GM18909 (cell line): ENCODE measurements at regions not wholly inside any gene's neighbourhood (a gene's known extent, or its start where the extent isn't known, plus 50 kb on each side); places are given as distances from the start of the nearest gene placed in this dataset.

Experiments
- ATAC-seq: cut with Tn5 transposase; IDR thresholded peaks from one replicate; pipeline ENCODE4 v1.9.1; 2021; ENCODE audit warnings: mild to moderate bottlenecking; ENCODE audit not compliant: unreplicated experiment, poor library complexity

- ATAC-seq: no peak
Observed at GRCh38 chr5:126208691-126209090, 214.5 kb upstream of the GRAMD2B start.

DNA sequence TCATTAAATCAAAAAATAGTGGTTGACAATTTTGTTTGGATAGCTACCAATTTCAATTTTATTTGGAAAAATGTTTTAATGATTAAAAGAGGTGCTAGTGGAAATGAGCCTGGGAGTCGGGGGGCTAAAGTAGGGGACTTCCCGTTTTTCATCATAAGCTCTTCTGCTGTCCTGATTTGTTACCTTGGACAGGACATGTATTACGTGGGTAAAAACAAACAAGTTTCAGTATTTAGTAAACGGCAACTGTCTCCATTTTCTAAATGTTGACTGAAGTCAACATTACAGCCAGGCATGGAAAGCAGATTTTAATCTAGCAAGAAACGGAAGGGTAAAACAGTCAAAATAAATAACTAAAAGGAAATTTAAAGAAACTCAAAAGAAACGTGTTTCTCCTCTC lies 212.3 kb upstream of the GRAMD2B start:
- ATAC-seq: no peak

- no peak for ATAC-seq
Observed at GRCh38 chr5:126219616-126220015, 203.6 kb upstream of the GRAMD2B start.

DNA sequence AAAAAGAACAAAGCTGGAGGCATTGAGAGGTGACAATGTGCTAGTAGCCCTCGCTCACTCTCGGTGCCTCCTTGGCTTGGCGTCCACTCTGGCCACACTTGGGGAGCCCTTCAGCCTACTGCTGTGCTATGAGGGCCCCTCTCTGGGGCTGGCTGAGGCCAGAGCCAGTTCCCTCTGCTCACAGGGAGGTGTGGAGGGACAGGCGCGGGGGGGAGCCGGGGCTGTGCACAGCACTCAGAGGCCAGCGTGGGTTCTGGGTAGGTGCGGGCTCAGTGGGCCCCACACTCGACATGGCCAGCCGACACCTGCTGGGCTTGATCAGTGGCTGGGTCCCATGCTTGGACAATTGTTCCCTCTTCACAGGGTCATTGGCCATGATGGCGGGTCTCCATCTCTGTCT lies 202.5 kb upstream of the GRAMD2B start:
- ATAC-seq: no peak

GRCh38 chr5:126228934-126229333 lies 194.3 kb upstream of the GRAMD2B start:
- no peak for ATAC-seq

GRCh38 chr5:126233256-126233655 lies 190.0 kb upstream of the GRAMD2B start:
- ATAC-seq: no peak

- no peak for ATAC-seq
Observed at GRCh38 chr5:126234563-126235195, 188.5 kb upstream of the GRAMD2B start.

- no peak for ATAC-seq
Observed at GRCh38 chr5:126235628-126236027, 187.6 kb upstream of the GRAMD2B start.

GRCh38 chr5:126236994-126237393 lies 186.2 kb upstream of the GRAMD2B start:
- ATAC-seq: no peak

DNA sequence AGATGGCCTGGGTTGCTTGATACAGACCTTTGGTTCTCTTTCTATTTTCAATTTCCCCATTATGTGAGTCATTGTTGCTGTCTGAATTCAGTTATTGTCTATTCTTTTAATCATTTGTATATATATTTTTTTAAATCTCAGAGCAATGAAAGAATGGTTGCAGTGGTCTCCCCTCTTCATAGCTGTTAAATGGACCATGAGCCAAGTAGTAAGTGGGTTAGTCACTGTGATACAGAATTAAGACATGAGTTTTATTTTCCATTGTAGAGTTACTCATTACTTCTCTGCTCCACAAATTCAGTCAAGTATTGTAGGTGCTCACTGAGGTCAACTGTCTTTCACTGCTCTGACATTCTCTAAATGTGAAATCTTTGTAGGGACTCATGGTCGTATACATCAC lies 174.6 kb upstream of the GRAMD2B start:
- no peak for ATAC-seq

- ATAC-seq: no peak
Observed at GRCh38 chr5:126251024-126251423, 172.2 kb upstream of the GRAMD2B start.

- ATAC-seq: no peak
Observed at GRCh38 chr5:126253406-126253805, 169.8 kb upstream of the GRAMD2B start.

GRCh38 chr5:126263591-126264184 lies 159.5 kb upstream of the GRAMD2B start:
- no peak for ATAC-seq

DNA sequence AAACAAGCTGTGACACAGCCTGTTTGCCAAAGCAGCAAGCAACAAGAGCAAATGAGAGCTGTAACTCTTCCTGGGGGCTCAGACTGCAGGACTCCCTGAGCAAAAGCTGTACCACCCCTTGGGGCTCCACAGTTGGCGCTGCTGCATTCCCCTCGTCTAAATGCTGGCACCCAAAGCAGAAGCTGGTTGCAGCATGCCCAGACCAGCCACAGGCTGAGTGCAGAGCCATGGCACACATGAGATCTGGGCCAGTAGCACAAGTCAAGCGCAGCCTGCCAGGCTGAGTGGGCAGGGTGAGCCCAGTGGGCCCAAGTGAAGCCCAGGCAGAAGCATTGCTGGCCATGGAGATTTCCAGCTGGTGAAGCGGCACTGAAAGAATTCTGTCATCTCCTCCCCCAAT lies 157.3 kb upstream of the GRAMD2B start:
- ATAC-seq: no peak

GRCh38 chr5:126267438-126267837 lies 155.8 kb upstream of the GRAMD2B start:
- ATAC-seq: no peak

DNA sequence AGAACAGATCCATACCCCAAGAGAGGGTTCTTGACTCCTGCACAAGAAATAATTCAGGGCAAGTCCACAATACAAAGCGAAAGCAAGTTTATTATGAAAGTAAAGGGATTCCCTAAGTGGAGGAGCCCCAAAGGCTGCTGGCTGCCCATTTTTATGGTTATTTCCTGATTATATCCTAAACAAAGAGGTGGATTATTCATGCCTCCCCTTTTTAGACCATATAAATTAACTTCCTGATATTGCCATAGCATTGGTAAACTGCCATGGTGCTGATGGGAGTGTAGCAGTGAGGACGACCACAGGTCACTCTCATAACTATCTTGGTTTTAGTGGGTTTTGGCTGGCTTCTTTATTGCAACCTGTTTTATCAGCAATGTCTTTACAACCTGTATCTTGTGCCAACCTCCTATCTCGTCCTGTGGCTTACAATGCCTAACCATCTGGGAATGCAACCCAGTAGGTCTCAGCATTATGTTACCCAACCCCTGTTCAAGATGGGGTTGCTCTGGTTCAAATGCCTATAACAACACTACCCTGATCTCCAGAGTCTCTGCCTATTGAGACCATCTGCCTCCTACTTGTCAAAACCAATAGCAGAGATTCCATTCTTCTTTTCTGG lies 154.4 kb upstream of the GRAMD2B start:
- ATAC-seq: no peak

DNA sequence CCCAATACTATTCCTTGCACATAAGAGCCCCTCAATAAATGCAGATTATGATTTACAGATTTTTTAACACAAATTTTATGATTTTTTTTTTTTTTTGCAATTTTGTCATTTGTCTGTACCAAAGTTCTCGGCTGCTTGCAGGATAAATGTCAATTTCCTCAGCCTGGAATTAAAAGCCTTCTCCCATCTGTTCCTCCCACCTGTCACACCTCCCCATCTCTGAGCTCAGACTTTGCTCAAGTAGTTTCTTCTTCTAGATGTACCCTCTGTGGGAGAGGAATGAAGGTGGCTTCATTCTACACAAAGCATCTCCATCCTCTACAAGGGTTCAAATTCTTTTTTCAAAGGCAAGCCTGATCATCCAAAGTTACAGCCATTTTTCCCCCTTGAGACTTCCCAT lies 153.7 kb upstream of the GRAMD2B start:
- no peak for ATAC-seq

- no peak for ATAC-seq
Observed at GRCh38 chr5:126271141-126271540, 152.1 kb upstream of the GRAMD2B start.

DNA sequence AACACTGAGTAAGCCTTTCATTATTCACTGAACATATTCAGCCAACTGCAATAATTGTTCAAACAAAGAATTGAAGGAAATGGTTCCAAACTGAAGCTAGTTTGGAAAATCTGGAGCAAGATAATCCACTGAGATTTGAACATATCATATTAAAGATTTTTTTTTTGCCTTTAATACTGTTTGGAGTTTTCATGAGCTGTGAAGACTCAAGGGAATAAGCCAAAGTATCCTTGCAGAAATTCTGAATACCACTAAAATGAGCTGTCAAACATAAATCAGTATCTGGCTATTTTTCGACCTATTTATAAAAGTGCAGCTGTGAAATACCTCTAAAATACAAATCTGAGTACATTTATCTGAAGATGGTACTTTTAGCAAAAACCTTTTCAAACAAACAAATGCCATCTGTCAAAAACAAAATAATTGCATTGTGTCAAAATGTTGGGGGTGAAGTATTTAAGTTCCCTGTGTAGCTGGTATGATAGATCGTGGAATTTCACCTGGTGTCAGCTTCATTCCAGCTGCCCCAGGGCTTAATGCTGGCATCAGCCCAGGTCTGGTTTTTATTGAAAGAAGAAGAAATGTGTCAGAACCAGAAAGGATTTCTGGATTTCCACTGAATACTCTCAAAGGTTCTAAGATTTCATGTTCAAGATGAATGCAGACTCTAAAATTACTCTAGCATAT lies 149.0 kb upstream of the GRAMD2B start:
- no peak for ATAC-seq

DNA sequence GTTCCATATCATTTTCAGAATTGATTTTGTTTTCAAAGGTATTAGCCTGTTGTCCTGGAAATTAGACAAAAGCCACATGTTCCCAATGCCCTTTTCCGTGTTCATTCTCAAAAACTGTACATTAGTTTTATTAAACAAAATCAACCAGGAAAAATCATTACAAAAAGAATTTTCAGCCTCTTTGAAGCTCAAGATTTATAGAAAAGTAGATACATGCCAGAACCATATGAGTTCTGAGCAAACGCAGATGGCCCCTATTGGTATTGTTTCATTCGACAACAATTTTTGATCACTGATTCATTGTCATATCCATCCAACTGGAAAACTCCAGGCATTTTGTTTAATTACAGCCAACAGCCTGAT lies 148.5 kb upstream of the GRAMD2B start:
- no peak for ATAC-seq

- no peak for ATAC-seq
Observed at GRCh38 chr5:126277762-126278161, 145.4 kb upstream of the GRAMD2B start.

DNA sequence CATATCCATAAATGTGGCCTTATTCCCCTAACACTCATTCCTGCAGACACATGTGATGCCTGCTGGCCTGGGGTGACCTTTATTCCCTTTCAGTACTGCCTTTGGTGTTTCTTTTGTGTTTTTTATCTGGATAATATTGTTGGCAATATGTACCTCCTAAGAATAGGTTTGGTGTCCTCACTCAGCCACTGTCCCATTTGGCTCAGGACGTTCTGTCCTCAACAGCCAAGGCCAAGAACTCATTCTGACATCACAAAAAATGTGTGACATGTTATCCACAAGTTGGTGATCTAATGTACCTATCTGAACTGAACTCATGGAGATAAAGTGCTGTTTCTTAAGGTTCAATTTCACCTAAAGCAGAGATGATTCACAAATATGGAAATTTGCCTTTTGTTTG lies 142.9 kb upstream of the GRAMD2B start:
- no peak for ATAC-seq
